ENCODE measurements at regions not wholly inside any gene's neighbourhood (a gene's known extent, or its start where the extent isn't known, plus 50 kb on each side); places are given as distances from the start of the nearest gene placed in this dataset.

- Mint-ChIP-seq H3K27me3 (ENCODE audit: unreplicated experiment) (no peaks in the 10 kb centered on the region), H3K36me3 (ENCODE audit: unreplicated experiment) (no peaks in the 10 kb centered on the region), H3K4me1 (ENCODE audit: low read depth, unreplicated experiment) (no peaks in the 10 kb centered on the region), H3K4me3 (ENCODE audit: unreplicated experiment) (no peak overlapping the region), H3K27ac (ENCODE audit: unreplicated experiment) (no peak overlapping the region), H3K9me3 (ENCODE audit: unreplicated experiment) (no peaks in the 10 kb centered on the region)
- DNase-seq, result no peak
- TF ChIP-seq, protein P1, sequence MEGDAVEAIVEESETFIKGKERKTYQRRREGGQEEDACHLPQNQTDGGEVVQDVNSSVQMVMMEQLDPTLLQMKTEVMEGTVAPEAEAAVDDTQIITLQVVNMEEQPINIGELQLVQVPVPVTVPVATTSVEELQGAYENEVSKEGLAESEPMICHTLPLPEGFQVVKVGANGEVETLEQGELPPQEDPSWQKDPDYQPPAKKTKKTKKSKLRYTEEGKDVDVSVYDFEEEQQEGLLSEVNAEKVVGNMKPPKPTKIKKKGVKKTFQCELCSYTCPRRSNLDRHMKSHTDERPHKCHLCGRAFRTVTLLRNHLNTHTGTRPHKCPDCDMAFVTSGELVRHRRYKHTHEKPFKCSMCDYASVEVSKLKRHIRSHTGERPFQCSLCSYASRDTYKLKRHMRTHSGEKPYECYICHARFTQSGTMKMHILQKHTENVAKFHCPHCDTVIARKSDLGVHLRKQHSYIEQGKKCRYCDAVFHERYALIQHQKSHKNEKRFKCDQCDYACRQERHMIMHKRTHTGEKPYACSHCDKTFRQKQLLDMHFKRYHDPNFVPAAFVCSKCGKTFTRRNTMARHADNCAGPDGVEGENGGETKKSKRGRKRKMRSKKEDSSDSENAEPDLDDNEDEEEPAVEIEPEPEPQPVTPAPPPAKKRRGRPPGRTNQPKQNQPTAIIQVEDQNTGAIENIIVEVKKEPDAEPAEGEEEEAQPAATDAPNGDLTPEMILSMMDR (IDR thresholded peaks at IDR 0.05; ENCODE audit: partially characterized antibody, unreplicated experiment), result no peak
Observed at GRCh38 chrX:99750721-99751120, 659.4 kb downstream of the PCDH19 start.

GRCh38 chrX:99722094-99722493 is 688.0 kb downstream of the PCDH19 start:
- H3K4me3 Mint-ChIP-seq (ENCODE audit: unreplicated experiment), result no peak overlapping the region
- no peaks in the 10 kb centered on the region for H3K4me1 Mint-ChIP-seq (ENCODE audit: low read depth, unreplicated experiment)
- H3K27me3 Mint-ChIP-seq (ENCODE audit: unreplicated experiment), result no peaks in the 10 kb centered on the region
- no peaks in the 10 kb centered on the region for H3K9me3 Mint-ChIP-seq (ENCODE audit: unreplicated experiment)
- TF ChIP-seq, protein P1 (IDR thresholded peaks at IDR 0.05; ENCODE audit: partially characterized antibody, unreplicated experiment), result no peak
- H3K36me3 Mint-ChIP-seq (ENCODE audit: unreplicated experiment), result no peaks in the 10 kb centered on the region
- no peak overlapping the region for H3K27ac Mint-ChIP-seq (ENCODE audit: unreplicated experiment)
- no peak for DNase-seq

- H3K27ac Mint-ChIP-seq (ENCODE audit: unreplicated experiment), result no peak overlapping the region
- no peaks in the 10 kb centered on the region for H3K9me3 Mint-ChIP-seq (ENCODE audit: unreplicated experiment)
- H3K36me3 Mint-ChIP-seq (ENCODE audit: unreplicated experiment), result no peaks in the 10 kb centered on the region
- TF ChIP-seq, protein P1 (IDR thresholded peaks at IDR 0.05; ENCODE audit: partially characterized antibody, unreplicated experiment), result no peak
- no peaks in the 10 kb centered on the region for H3K27me3 Mint-ChIP-seq (ENCODE audit: unreplicated experiment)
- H3K4me3 Mint-ChIP-seq (ENCODE audit: unreplicated experiment), result no peak overlapping the region
- DNase-seq, result no peak
- no peaks in the 10 kb centered on the region for H3K4me1 Mint-ChIP-seq (ENCODE audit: low read depth, unreplicated experiment)
Observed at GRCh38 chrX:99719140-99719539, 690.9 kb downstream of the PCDH19 start.

GRCh38 chrX:99717716-99718115 is 692.4 kb downstream of the PCDH19 start:
- no peak for DNase-seq
- Mint-ChIP-seq H3K27me3 (ENCODE audit: unreplicated experiment) (no peaks in the 10 kb centered on the region), H3K27ac (ENCODE audit: unreplicated experiment) (no peak overlapping the region), H3K4me3 (ENCODE audit: unreplicated experiment) (no peak overlapping the region), H3K9me3 (ENCODE audit: unreplicated experiment) (no peaks in the 10 kb centered on the region), H3K4me1 (ENCODE audit: low read depth, unreplicated experiment) (no peaks in the 10 kb centered on the region), H3K36me3 (ENCODE audit: unreplicated experiment) (no peaks in the 10 kb centered on the region)
- TF ChIP-seq, protein P1 (IDR thresholded peaks at IDR 0.05; ENCODE audit: partially characterized antibody, unreplicated experiment), result no peak

GRCh38 chrX:99705701-99706100 is 704.4 kb downstream of the PCDH19 start:
- Mint-ChIP-seq H3K4me3 (ENCODE audit: unreplicated experiment) (no peak overlapping the region), H3K27me3 (ENCODE audit: unreplicated experiment) (no peaks in the 10 kb centered on the region), H3K4me1 (ENCODE audit: low read depth, unreplicated experiment) (no peaks in the 10 kb centered on the region), H3K9me3 (ENCODE audit: unreplicated experiment) (no peaks in the 10 kb centered on the region), H3K27ac (ENCODE audit: unreplicated experiment) (no peak overlapping the region), H3K36me3 (ENCODE audit: unreplicated experiment) (no peaks in the 10 kb centered on the region)
- TF ChIP-seq, protein P1 (IDR thresholded peaks at IDR 0.05; ENCODE audit: partially characterized antibody, unreplicated experiment), result no peak
- no peak for DNase-seq
